GM21619 (cell line): ENCODE measurements at regions not wholly inside any gene's neighbourhood (a gene's known extent, or its start where the extent isn't known, plus 50 kb on each side); places are given as distances from the start of the nearest gene placed in this dataset.
"Not testable (repeated sequence)": the region's sequence is repeated elsewhere in the genome, so short reads cannot be mapped to it uniquely, and the experiment has no call there.

Experiments used
- ATAC-seq: cut with Tn5 transposase; IDR thresholded peaks from one replicate; pipeline ENCODE4 v1.9.1; 2021; ENCODE audit not compliant: unreplicated experiment

DNA sequence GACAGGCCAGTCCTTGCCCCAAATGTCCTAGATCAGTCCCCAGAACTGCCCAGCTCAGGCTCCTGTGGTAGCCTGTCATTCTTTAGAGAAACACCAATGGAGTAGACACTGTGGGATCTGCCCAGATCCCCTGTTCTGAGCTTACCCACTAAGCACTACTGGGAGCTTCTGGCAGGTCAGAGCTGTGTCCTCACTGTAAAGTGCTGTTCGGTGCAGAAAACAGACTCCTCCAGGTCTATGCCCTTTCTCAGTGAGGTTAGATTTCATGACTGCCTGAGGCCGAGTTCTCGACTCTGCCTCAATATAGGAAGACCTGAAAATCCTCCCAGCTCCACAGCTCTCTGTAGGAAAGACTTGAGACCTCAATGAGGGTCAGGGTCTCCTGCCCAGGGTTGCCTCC lies 67.5 kb upstream of the IGLL5 start:
- ATAC-seq, result no peak

DNA sequence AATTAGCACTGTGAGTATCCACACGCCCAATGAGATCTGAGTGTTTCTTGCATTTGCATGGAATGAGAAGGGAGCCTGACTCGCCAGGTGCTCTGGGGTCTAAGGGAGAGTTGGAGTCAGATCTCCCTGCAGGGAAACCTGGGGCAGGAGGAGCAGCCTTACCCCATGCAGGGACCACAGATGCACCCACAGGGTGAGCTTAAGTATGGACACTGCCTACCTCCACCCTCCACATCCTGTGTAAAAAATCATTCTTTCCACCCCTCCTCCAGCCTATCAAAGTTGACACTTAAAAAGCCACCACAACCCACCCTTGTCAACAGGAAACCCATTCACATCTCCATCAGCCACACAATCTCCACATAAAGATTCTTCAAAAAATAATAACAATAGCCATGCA lies 67.0 kb upstream of the IGLL5 start:
- no peak for ATAC-seq

DNA sequence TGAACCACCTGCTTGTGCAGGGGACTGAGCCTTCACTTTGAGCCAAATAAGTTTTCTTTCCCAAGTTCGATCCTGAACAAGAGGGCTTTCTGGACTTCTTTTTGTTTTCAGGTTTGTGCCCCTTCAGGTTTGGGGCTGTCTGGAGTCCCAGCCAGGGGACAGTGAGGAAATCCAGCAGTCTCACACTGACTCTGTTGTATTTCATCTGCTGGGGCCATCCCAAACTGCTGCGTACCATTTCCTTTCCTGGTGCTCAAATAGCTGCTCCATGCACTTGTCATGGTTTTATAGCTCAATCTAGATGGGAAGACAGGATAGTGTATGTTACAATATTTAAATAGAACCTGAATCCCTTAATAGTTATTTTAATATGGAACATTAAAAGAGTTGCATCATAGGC lies 66.3 kb upstream of the IGLL5 start:
- no peak for ATAC-seq

DNA sequence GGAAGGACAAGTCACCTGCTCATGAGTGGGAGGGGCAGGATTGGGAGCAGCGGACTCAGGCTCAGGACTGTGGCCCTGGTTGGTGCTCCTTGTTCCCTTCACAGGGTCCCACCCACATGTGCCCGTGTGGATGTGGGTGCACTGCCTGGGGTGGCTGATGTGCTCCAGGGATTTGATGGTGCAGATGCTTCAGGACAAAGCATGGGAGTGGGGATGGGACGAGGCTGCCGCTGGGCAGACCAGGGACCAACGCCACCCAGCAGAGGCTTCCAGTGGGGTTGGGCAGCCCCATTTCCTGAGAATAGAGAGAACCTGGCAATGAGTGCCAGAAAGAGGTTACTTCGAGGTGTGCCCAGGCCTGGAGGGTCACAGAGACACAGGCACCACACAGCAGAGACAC lies 65.5 kb upstream of the IGLL5 start:
- ATAC-seq, result no peak

DNA sequence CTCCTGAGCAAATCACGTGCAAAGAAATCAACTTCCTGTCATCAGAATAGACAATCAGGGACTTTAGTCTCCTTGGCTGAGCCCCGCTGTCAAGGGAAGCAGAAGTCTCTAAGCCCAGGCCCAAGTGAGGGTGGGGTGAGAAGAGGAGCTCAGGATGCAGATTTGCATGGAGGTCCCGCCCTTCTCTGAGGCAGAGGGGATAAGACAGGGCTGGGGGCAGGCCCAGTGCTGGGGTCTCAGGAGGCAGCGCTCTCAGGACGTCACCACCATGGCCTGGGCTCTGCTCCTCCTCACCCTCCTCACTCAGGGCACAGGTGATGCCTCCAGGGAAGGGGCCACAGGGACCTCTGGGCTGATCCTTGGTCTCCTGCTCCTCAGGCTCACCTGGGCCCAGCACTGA lies 65.1 kb upstream of the IGLL5 start:
- ATAC-seq, result not testable (repeated sequence)

DNA sequence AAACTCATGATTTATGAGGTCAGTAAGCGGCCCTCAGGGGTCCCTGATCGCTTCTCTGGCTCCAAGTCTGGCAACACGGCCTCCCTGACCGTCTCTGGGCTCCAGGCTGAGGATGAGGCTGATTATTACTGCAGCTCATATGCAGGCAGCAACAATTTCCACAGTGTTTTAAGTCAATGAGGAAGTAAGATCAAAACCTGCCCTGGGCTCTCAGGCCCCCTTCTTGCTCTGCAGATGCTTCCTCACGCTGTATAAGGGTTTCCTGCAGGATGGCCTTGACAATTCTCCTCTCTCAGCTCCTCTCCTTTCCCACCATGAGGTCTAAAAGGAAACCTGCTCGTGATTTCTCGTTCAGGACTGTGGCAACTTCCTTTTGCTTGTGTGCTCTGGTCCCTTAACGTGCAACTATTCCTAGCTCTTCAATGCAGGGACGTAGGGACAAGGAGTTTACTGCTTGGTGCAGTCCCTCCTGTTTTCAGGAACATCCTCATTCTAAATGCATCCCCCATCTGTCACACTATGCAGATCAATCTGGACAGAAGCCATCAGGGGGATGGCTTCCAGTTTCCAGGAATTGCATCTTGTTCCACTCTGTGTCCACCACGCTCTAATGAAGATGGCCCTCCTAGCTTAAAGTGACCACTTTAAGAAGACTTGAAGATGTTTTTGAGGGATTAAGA lies 64.3 kb upstream of the IGLL5 start:
- ATAC-seq, result no peak

DNA sequence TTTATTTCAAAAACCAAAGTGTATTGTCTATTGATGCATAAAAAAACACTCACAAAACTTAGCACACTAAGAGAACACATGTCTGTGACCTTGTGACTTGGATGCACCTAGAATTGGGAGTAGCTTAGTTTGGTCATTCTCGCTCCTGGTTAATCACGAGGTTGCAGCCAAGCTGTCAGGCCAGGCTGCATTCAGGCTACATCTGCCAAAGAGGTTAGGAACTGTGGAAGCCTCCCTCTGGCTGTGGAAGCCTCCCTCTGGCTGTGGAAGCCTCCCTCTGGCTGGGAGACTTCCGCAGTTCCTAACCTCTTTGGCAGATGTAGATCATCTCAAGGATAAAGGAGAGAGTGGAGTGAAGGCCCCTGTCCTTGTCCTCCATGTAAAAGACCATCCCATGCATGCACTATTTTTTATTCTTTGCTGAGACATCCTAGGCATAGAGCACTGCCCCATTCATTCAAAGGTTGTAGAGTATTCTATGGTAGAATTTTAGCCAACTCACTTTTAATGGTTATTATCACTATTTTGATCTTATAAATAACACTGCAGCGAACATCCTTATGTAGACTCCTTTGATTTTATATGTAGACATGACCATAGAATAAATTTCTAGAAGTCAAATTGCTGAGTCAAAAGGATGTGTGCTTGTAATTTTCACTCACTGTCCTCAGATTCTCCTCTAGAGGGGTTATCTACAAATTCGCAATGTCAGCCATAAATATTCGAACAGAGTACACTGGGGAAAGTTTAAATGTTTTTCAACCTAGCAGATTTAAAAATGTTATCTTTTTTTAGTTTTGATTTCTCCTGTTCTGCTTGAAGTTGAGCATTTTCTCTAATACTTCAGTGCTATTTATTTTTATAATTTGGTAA lies 63.0 kb upstream of the IGLL5 start:
- ATAC-seq, result no peak

DNA sequence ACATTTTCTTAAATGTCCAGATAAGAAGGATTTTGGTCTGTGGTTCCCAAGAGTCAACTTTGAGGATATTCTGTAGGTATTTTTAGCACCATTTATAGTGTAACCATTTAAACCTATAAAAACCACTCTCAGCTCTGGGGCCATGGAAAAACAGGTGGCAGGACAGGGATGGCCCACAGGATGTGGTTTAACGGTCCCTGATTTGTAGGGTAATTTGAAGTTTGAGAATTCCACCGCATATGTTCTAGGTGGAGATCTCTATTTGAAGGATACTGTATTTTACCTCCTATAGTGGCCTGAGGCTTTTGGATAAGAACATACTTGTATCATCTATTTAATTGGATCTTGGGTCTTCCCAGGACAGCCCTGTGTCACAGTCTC lies 62.4 kb upstream of the IGLL5 start:
- no peak for ATAC-seq

DNA sequence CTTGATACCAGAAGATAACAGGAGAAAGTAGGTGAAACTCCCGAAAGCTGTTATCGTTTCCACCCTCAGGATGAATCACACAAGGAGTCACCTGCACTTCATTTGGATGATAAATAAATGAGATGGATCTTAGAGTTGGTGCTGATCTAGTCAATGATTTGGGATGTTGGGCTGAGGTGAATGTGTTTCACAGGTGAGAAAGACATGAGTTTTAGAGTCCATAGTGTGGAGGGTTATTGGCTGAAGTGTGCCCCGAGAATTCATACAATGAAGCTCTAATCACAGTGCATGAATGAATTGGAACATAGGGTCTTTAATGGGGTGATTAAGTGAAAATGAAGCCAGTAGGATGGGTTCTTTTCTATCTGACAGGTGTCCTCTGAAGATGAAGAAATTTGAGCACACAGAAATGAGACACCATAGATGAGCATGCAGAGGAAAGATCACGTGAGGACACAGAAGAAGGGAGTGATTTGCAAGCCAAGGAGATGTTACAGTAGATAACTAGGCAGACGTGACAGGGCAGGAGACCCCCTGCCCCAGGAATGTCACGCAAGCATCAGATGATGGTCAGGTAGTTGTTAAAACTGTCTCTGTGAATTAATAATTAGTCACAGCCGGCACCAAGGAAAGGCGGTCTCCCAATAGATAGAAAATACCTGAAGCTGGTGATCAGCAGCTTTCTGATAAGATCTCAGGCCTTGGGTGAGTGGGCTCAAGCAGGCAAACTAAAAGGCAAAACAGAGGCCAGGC lies 60.3 kb upstream of the IGLL5 start:
- no peak for ATAC-seq

DNA sequence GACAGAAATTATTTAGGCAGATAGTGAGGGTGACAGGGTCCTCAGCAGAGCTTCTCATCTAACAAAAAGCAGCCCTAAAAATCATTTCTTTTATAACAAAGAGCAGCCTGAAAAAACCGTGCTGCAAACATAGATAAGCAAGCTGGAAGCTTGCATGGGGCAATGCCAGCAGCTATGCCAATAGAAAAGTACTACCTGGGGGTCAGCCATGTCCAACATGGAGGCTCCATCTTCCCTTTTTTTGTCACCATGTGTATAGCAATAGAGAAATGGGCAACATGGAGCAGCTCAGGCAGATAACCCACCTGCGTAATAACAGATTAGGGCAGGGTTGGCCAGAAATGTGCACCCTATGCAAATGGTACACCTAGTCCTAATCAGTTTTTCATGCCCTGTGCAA lies 57.4 kb upstream of the IGLL5 start:
- no peak for ATAC-seq

DNA sequence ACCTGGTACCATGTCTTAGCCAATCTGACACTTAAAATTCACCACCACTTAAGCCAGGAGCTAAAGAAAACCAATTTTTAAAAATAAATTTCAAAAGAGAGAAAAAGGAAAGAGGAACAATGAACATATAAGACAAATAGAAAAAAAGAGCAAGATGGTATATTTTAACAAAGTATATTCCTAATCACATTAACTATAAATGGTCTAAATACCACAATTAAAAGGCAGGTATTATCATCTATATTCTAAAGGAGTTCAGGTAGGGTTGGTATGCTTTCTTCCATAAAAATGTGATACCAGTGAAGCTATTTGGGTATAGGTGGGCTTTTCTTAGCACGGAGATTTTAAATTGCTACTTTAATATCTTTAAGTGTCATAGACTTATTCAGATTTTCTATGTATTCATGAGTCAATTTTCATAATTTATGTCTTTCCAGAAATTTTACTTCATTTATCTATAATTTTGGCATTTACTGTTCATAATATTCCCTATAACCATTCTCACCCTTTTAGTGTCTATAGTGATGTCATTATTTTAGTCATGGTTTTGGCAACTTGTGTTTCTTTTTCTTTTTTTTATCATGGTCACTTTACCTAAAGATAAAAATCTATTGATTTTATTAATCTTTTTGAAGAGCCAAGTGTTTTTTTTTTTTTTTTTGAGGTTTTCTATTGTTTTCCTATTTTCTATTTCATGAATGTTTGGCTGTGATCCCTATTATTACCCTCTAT lies 56.5 kb upstream of the IGLL5 start:
- no peak for ATAC-seq

DNA sequence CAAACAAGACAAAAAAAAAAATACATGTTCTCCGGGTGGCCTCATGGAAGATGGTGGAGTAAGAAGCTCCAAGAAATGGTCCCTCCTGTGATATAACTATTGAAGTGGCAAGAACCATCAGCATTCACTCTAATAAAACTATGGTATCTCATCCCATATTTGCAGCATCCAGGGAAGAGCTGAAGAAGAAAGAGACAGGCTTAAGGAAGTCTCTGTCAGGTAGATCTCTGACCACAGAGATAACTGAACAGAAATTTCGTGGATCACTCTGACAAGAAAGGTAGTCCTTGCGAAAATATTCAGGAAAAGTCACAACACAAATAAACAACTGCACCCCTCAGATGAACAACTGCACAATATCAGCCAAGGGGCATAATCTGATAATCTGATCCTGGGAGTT lies 54.6 kb upstream of the IGLL5 start:
- ATAC-seq, result no peak

DNA sequence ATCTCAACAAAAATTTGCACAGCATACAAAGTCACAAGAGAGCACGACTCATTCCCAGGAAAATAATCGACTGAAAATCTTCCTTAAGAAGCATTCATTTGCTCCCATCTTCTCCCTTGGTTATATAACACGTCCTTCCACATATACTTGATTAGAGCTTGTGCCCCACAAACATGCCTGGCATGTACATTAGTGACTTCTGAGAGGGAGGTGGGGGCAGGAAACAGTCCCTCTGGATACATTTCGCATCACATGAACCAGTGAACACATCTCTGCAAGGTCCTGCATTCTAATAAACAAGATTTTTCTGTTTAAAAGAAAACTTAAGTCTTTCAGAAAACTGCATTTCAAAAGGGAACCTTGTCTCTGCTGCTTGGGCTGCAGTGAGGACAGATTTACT lies 54.1 kb upstream of the IGLL5 start:
- no peak for ATAC-seq

DNA sequence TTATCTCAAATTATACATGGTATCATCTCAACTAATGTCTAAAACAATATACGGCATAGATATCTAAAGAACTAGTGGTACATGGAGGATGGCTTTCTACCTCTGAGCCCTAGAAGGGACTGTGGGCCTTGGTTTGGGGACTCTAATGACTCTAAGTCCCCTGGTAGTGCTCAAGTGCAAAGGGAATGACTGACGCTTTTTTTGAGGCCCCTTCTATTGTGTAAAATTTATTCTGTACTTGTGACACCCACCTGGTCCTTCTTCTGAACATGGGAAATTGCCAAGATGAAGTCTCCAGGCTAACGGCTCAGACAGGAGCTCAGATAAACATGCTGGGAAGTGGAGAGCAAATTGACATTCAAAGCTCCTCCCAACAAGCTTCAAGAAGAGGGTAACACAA lies 53.4 kb upstream of the IGLL5 start:
- no peak for ATAC-seq

DNA sequence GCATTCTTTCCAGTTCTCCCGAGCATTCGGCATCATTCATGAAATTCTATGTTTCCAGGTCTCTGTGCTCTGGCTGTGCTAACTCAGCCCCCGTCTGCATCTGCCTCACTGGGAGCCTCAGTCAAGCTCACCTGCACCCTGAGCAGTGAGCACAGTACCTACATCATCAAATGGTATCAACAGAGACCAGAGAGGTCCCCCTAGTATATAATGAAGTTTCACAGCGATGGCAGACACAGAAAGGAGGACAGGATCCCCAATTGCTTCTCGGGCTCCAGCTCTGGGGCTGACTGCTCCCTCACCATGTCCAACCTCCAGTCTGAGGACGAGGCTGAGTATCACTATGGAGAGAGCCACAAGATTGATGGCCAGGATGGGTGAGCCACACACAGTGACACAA lies 52.8 kb upstream of the IGLL5 start:
- no peak for ATAC-seq

DNA sequence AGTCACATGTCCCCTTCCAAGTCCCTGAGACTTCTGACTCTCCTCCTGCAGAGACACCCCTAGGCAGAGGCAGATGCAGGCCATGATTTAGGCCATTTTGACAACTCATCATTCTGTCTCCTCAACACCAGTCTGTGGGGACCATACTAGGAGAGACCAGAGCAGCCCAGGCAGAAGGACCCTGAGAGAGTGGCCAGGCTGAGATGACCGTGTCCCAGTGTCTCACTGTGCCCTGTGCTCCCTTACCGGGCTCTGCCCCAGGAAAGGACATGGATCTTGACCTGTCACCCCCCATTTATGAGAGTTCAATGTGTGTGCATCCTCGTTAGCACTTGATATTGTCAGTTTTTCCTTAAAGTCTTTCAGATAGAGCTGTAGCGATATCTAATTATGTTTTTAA lies 52.4 kb upstream of the IGLL5 start:
- no peak for ATAC-seq

DNA sequence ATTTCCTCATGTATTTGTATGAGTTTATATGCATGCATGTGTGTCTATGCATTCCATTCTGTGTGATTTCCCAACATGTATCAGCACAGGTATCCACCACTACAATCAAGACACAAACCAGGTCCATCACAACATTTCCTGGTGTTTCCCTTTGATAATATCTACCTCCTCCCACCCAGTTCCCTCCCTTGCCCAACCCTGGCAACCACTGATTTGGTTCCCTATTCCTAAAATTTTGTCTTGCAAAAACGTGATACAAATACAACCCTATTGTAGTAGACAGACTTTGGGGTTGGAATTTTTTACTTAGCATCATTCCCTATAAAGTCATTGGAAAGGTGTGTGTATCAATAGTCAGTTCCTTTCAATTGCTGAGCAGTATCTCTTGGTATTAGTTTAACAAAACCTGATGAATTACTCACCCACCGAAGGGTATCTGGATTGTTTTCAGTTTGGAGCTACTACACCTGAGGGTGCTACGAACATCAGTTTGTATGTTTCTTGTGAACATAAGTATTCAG lies 51.8 kb upstream of the IGLL5 start:
- ATAC-seq, result no peak

DNA sequence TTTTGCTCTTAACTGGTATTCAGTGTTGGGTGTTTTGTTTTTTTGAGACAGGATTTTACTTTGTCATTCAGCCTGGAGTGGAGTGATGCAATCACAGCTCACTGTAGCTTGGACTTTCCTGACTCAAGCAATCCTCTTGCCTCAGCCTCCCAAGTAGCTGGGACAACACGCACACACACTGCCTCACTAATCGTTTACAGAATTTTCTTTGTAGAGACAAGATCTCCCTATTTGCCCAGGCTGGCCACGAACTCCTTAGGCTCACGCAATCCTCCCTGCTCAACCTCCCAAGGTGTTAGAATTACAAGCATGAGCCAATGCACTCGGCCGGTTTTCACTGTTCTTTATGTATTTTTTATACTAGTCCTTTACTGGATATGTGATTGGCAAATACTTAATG lies 51.0 kb upstream of the IGLL5 start:
- no peak for ATAC-seq
